GM12878 (cell line): ENCODE measurements at regions not wholly inside any gene's neighbourhood (a gene's known extent, or its start where the extent isn't known, plus 50 kb on each side); places are given as distances from the start of the nearest gene placed in this dataset.

ENCODE experiments used
- ATAC-seq: fragments of 200-7000 bp; cut with Tn5 transposase; 3 replicates; pipeline ENCODE4 v1.9.1; 2020; ENCODE audit warnings: mild to moderate bottlenecking, moderate library complexity
- BruUV-seq: library from RNA; stranded (reverse); fragments of 400-500 nt; replicated peaks from 2 replicates; lab custom pipeline; 2021; lab: Mats Ljungman, UMichigan
- CTCF ChIA-PET: fragments of 300-600 bp; sonication (Branson Sonifier 250); formaldehyde crosslinking; extraction: SDS; loops from one replicate; lab custom pipeline; 2021; ENCODE audit warnings: inconsistent platforms; lab: Yijun Ruan, JAX
- POLR2A ChIA-PET: fragments of 350-600 bp; formaldehyde crosslinking; extraction: SDS; loops from one replicate; lab custom pipeline; 2021; ENCODE audit warnings: inconsistent platforms; lab: Charles Lee
- RAD21 ChIA-PET: fragments of 300-600 bp; sonication (Branson Sonifier 250); formaldehyde crosslinking; loops from one replicate; lab custom pipeline; 2023; ENCODE audit warnings: antibody characterized with exemption; ENCODE audit not compliant: unreplicated experiment; lab: Charles Lee
- SMC1A ChIA-PET: fragments of 300-600 bp; sonication (Branson Sonifier 250); formaldehyde crosslinking; loops from one replicate; lab custom pipeline; 2023; ENCODE audit not compliant: unreplicated experiment, uncharacterized antibody; lab: Charles Lee
- DNase-seq: peaks from one replicate; pipeline ENCODE4 v3.0.0-alpha.2; 2011; ENCODE audit warnings: low read depth, low spot score
- FAIRE-seq: peaks from 3 replicates; lab custom pipeline; 2011; peaks lifted over from hg19 to GRCh38; lab: Jason Lieb, UNC
- H2AFZ ChIP-seq: 2 replicates; pipeline ENCODE4 v1.6.0; 2011; ENCODE audit warnings: low read depth, low read length, control low read depth; ENCODE audit not compliant: control insufficient read depth
- H3K27ac ChIP-seq: 2 replicates; pipeline ENCODE4 v1.5.1; 2011; ENCODE audit warnings: control low read depth; ENCODE audit not compliant: control insufficient read depth, insufficient read depth
- H3K27me3 ChIP-seq, 2 experiments: replicated peaks in 1 of 2; 2 replicates each; pipeline versions ENCODE4 v1.6.0 to v1.6.1; 2011; ENCODE audit warnings: low read length in 1 of 2; ENCODE audit not compliant: control insufficient read depth in 2 of 2, insufficient read depth in 2 of 2
- H3K36me3 ChIP-seq, 2 experiments: 2 replicates each; pipeline ENCODE4 v1.5.1; 2011; ENCODE audit warnings: low read length in 1 of 2; ENCODE audit not compliant: control insufficient read depth in 2 of 2, insufficient read depth in 2 of 2
- H3K4me1 ChIP-seq: 2 replicates; pipeline ENCODE4 v1.6.1; 2011; ENCODE audit warnings: mild to moderate bottlenecking, low read length, moderate library complexity, mixed read lengths; ENCODE audit not compliant: control insufficient read depth, insufficient read depth
- H3K4me2 ChIP-seq: 2 replicates; pipeline ENCODE4 v1.6.0; 2011; ENCODE audit warnings: control low read depth; ENCODE audit not compliant: control insufficient read depth, insufficient read depth
- H3K4me3 ChIP-seq: fragments of 200-600 bp; sonication (generic); 2 replicates; pipeline ENCODE4 v1.5.1; 2016
- H3K79me2 ChIP-seq: 2 replicates; pipeline ENCODE4 v1.6.0; 2011; ENCODE audit warnings: low read length; ENCODE audit not compliant: control insufficient read depth, insufficient read depth
- H3K9ac ChIP-seq: 2 replicates; pipeline ENCODE4 v1.8.0; 2011; ENCODE audit warnings: low read length, control low read depth, mixed read lengths; ENCODE audit not compliant: control insufficient read depth, insufficient read depth
- H3K9me3 ChIP-seq: replicated peaks from 3 replicates; pipeline ENCODE4 v1.5.1; 2011; ENCODE audit warnings: mild to moderate bottlenecking, low read length; ENCODE audit not compliant: control insufficient read depth, insufficient read depth
- H4K20me1 ChIP-seq: 2 replicates; pipeline ENCODE4 v1.6.0; 2011; ENCODE audit not compliant: control insufficient read depth, insufficient read depth
- BCL11A ChIP-seq: IDR thresholded peaks from 2 replicates; pipeline ENCODE4 v1.6.1; 2011; ENCODE audit warnings: low read depth, low read length
- CBX5 ChIP-seq: sonication (generic); IDR thresholded peaks from 2 replicates; pipeline ENCODE4 v1.6.1; 2016; ENCODE audit warnings: low read depth, moderate library complexity, mild to moderate bottlenecking, inconsistent platforms
- E2F4 ChIP-seq: IDR thresholded peaks from 2 replicates; pipeline ENCODE4 v1.6.1; 2012; ENCODE audit warnings: low read depth, low read length, improper control_type of control experiment
- ELK1 ChIP-seq: IDR thresholded peaks from 2 replicates; pipeline ENCODE4 v1.6.1; 2012; ENCODE audit warnings: low read depth, low read length, improper control_type of control experiment
- FOXK2 ChIP-seq: fragments of 450-650 bp; IDR thresholded peaks from 2 replicates; pipeline ENCODE4 v1.6.1; 2017; ENCODE audit warnings: mild to moderate bottlenecking, moderate library complexity
- GATAD2B ChIP-seq: fragments of 450-650 bp; conservative IDR thresholded peaks from 2 replicates; pipeline ENCODE4 v1.6.1; 2017; ENCODE audit warnings: low read depth, mild to moderate bottlenecking, moderate library complexity
- HDAC2 ChIP-seq: fragments of 200-600 bp; sonication (generic); IDR thresholded peaks from 2 replicates; pipeline ENCODE4 v1.6.1; 2017
- HDAC6 ChIP-seq: fragments of 200-600 bp; sonication (generic); IDR thresholded peaks from one replicate; pipeline ENCODE4 v1.8.0; 2017; ENCODE audit warnings: antibody characterized with exemption; ENCODE audit not compliant: unreplicated experiment
- IRF4 ChIP-seq: IDR thresholded peaks from 2 replicates; pipeline ENCODE4 v1.6.1; 2011; ENCODE audit warnings: low read depth, low read length
- NFYB ChIP-seq: IDR thresholded peaks from 2 replicates; pipeline ENCODE4 v1.6.1; 2011; ENCODE audit warnings: low read depth, mild to moderate bottlenecking, low read length, improper control_type of control experiment, moderate library complexity; ENCODE audit not compliant: insufficient read depth
- PBX3 ChIP-seq: IDR thresholded peaks from 2 replicates; pipeline ENCODE4 v1.6.1; 2011; ENCODE audit warnings: mild to moderate bottlenecking, low read depth, low read length, moderate library complexity; ENCODE audit not compliant: insufficient replicate concordance
- RELA ChIP-seq: fragments of 450-650 bp; IDR thresholded peaks from 2 replicates; pipeline ENCODE4 v1.8.0; 2014; ENCODE audit warnings: borderline replicate concordance; ENCODE audit not compliant: partially characterized antibody
- RELB ChIP-seq: fragments of 450-650 bp; IDR thresholded peaks from 2 replicates; pipeline ENCODE4 v1.6.1; 2017; ENCODE audit warnings: low read depth, mild to moderate bottlenecking, moderate library complexity
- SIN3A ChIP-seq: IDR thresholded peaks from 2 replicates; pipeline ENCODE4 v1.6.1; 2012; ENCODE audit warnings: low read depth, low read length, improper control_type of control experiment
- SPI1 ChIP-seq: IDR thresholded peaks from 2 replicates; pipeline ENCODE4 v1.6.1; 2011; ENCODE audit warnings: low read depth, mild to moderate bottlenecking, low read length, moderate library complexity, borderline replicate concordance; ENCODE audit not compliant: insufficient read depth
- STAT3 ChIP-seq: IDR thresholded peaks from 2 replicates; pipeline ENCODE4 v1.6.1; 2011; ENCODE audit warnings: low read depth, low read length, improper control_type of control experiment
- TARDBP ChIP-seq: IDR thresholded peaks from 2 replicates; pipeline ENCODE4 v1.6.1; 2016; ENCODE audit warnings: borderline replicate concordance
- TCF3 ChIP-seq: IDR thresholded peaks from 2 replicates; pipeline ENCODE4 v1.6.1; 2012; ENCODE audit warnings: low read depth, mild to moderate bottlenecking, low read length, borderline replicate concordance; ENCODE audit not compliant: insufficient read depth
- WRNIP1 ChIP-seq: IDR thresholded peaks from 2 replicates; pipeline ENCODE4 v1.6.1; 2011; ENCODE audit warnings: low read depth, low read length, improper control_type of control experiment, borderline replicate concordance
- WGBS: methylation state at CpG from one replicate; pipeline ENCODE4 v1.1.6; 2016; ENCODE audit warnings: low lambda C conversion rate; ENCODE audit not compliant: insufficient replicate concordance, insufficient coverage; ENCODE audit errors: missing lambda C conversion rate; 5-methylcytosine and 5-hydroxymethylcytosine counted together
- in situ Hi-C: fragments of 300-500 bp; cut with MboI; formaldehyde crosslinking; loops from 9 replicates; pipeline ENCODE4 v1.14.3; 2018; ENCODE audit warnings: mixed read lengths
- intact Hi-C: fragments of 100-400 bp; cut with micrococcal nuclease; formaldehyde crosslinking; loops from one replicate; pipeline ENCODE4 v1.14.2; 2022; ENCODE audit not compliant: unreplicated experiment
- TF ChIP-seq, protein P1 (sequence below): IDR thresholded peaks from 2 replicates; pipeline ENCODE4 v1.6.1; 2012; ENCODE audit warnings: low read depth, low read length, improper control_type of control experiment

GRCh38 chr1:90335558-90335957, 340.6 kb downstream of the ZNF326 start:
- ChIA-PET CTCF (interaction anchor here (1.1 to 2.0 kb wide), 2 partner anchors 9 to 36 kb away, joined by 3 to 8 read pairs; no protein-coding TSS in a partner anchor), POLR2A (no interaction called here), SMC1A (interaction anchor here (1.1 to 1.9 kb wide), 5 partner anchors 15 to 232 kb away, joined by 3 to 5 read pairs (median 5); no protein-coding TSS in a partner anchor)
- H4K20me1 ChIP-seq, result no peaks in the 10 kb centered on the region
- intact Hi-C loops (no loop called here), in situ Hi-C loops (no loop called here)
- no peak for DNase-seq
- H3K4me2 ChIP-seq, result no peak overlapping the region
- no peaks in the 10 kb centered on the region for H3K36me3 ChIP-seq
- 0 out of 4 replicates have a peak, but pooled peaks cover 0 to 2% of the 10 kb centered on the region in 2 experiments for H3K27me3 ChIP-seq
- H3K9me3 ChIP-seq, result no peaks in the 10 kb centered on the region
- H3K27ac ChIP-seq, result no peak overlapping the region
- TF ChIP-seq HDAC2, result no peak
- TF ChIP-seq RELA, result no peak
- no peak for TF ChIP-seq PBX3
- no peak for TF ChIP-seq GATAD2B
- TF ChIP-seq CBX5, result no peak
- TF ChIP-seq BCL11A, result no peak
- no peak for TF ChIP-seq STAT3
- no peak for TF ChIP-seq IRF4
- TF ChIP-seq, protein P1, sequence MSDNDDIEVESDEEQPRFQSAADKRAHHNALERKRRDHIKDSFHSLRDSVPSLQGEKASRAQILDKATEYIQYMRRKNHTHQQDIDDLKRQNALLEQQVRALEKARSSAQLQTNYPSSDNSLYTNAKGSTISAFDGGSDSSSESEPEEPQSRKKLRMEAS, result no peak
- no peak for TF ChIP-seq NFYB
- TF ChIP-seq SIN3A, result no peak
- TF ChIP-seq ELK1, result no peak
- no peak for TF ChIP-seq RELB
- TF ChIP-seq WRNIP1, result no peak
- no peak for TF ChIP-seq FOXK2
- no peak for TF ChIP-seq HDAC6
- TF ChIP-seq E2F4, result no peak
- TF ChIP-seq TCF3, result no peak
- TF ChIP-seq TARDBP, result no peak
- no peak for TF ChIP-seq SPI1
- TF ChIP-seq, all 136 proteins: peak for 0
- no TSS peak for BruUV-seq
- no peaks in the 10 kb centered on the region for H3K4me1 ChIP-seq
- no peak overlapping the region for H3K4me3 ChIP-seq
- 14% methylated on average over 3 of the region's 3 CpGs for WGBS
- ATAC-seq, result no peak
- H2AFZ ChIP-seq, result no peak overlapping the region
- no peak overlapping the region for H3K9ac ChIP-seq
- FAIRE-seq, result no peak
- RAD21 ChIA-PET, result interaction anchor here (0.6 kb wide), 1 partner anchor 19 kb away, joined by 3 read pairs; no protein-coding TSS in a partner anchor
- no peaks in the 10 kb centered on the region for H3K79me2 ChIP-seq
